ENCODE measurements at regions not wholly inside any gene's neighbourhood (a gene's known extent, or its start where the extent isn't known, plus 50 kb on each side); places are given as distances from the start of the nearest gene placed in this dataset.

GRCh38 chr2:156800065-156800653 is 364.0 kb downstream of the GPD2 start:
- Histone ChIP-seq H3K27ac (ENCODE audit: insufficient read depth, low read depth, low read length) (no peak overlapping the region), H3K4me2 (ENCODE audit: insufficient read depth, low read length) (no peak overlapping the region), H3K9ac (replicated peaks; ENCODE audit: extremely low read depth, insufficient read depth, low read length) (no peak overlapping the region), H3K4me1 (ENCODE audit: control insufficient read depth, extremely low read depth, insufficient read depth, low read length) (no peaks in the 10 kb centered on the region), H2AFZ (ENCODE audit: low read depth, low read length) (no peak overlapping the region), H3K9me1 (replicated peaks; ENCODE audit: control insufficient read depth, extremely low read depth, insufficient read depth, low read length) (no peaks in the 10 kb centered on the region), H3K27me3 (ENCODE audit: control insufficient read depth in 2 of 2, insufficient read depth in 2 of 2, low read length in 2 of 2) (no peaks in the 10 kb centered on the region), H4K20me1 (replicated peaks; ENCODE audit: control insufficient read depth, extremely low read depth, insufficient read depth, low read length) (no peaks in the 10 kb centered on the region), H3K9me3 (replicated peaks; ENCODE audit: control insufficient read depth, insufficient read depth, low read length) (no peaks in the 10 kb centered on the region), H3K79me2 (ENCODE audit: control insufficient read depth, insufficient read depth, low read length) (no peaks in the 10 kb centered on the region), H3K36me3 (ENCODE audit: control insufficient read depth in 2 of 2, extremely low read depth in 1 of 2, insufficient read depth in 2 of 2, low read length in 2 of 2) (no peaks in the 10 kb centered on the region), H3K4me3 (replicated peaks in 1 of 3; ENCODE audit: insufficient read depth in 1 of 3, low read depth in 1 of 3, low read length in 3 of 3) (no peak overlapping the region)
- POLR2A ChIA-PET: no interaction called here
- CTCF ChIA-PET: no interaction called here
- dilution Hi-C loops (cut with MboI; ENCODE audit: extremely low pct_ligation_motif_present, low sequenced_read_pairs): no loop called here
- intact Hi-C loops (cut with micrococcal nuclease): no loop called here
- FAIRE-seq (no peak), DNase-seq (ENCODE audit: low read depth, low spot score) (no peak)
- no TSS peak for BruUV-seq (replicated peaks)
- TF ChIP-seq POLR2AphosphoS5 (IDR thresholded peaks at IDR 0.05; ENCODE audit: insufficient read depth, low read depth, low read length): no peak
- TF ChIP-seq MYC (IDR thresholded peaks at IDR 0.05; ENCODE audit: low read depth, low read length): no peak
- no peak for TF ChIP-seq CTCF (IDR thresholded peaks at IDR 0.05; ENCODE audit: extremely low read depth in 1 of 2, insufficient read depth in 1 of 2, low read depth in 1 of 2, low read length in 2 of 2)
- no peak for TF ChIP-seq FOS (IDR thresholded peaks at IDR 0.05; ENCODE audit: borderline replicate concordance, insufficient read depth, low read length)
- TF ChIP-seq POLR2A (IDR thresholded peaks at IDR 0.05; ENCODE audit: low read depth, low read length): no peak
- TF ChIP-seq MAX (IDR thresholded peaks at IDR 0.05; ENCODE audit: insufficient read depth, insufficient read length): no peak
- no peak for TF ChIP-seq EZH2 (IDR thresholded peaks at IDR 0.05; ENCODE audit: borderline replicate concordance, low read depth, low read length, severe bottlenecking)
- no peak for TF ChIP-seq JUN (IDR thresholded peaks at IDR 0.05; ENCODE audit: borderline replicate concordance, insufficient read depth, insufficient read length, low read depth)
- TF ChIP-seq GATA2 (IDR thresholded peaks at IDR 0.05; ENCODE audit: insufficient read depth, insufficient read length, low read depth, low read length): no peak

Data from endothelial cell of umbilical vein (primary cell).